ENCODE measurements at regions not wholly inside any gene's neighbourhood (a gene's known extent, or its start where the extent isn't known, plus 50 kb on each side); places are given as distances from the start of the nearest gene placed in this dataset.
A peak's percentile ranks its signal among the peaks of the same experiment; 100 is the strongest.

- TF ChIP-seq CTCF (IDR thresholded peaks at IDR 0.05) = no peak
- TF ChIP-seq POLR2A (IDR thresholded peaks at IDR 0.05) = no peak
- no peak overlapping the region for H3K27ac ChIP-seq
- peak in 1 of 3 donors; percentile 20 for DNase-seq
- no peak overlapping the region for H3K4me3 ChIP-seq
- H3K36me3 ChIP-seq = no peaks in the 10 kb centered on the region
- no peaks in the 10 kb centered on the region for H3K27me3 ChIP-seq
- no peaks in the 10 kb centered on the region for H3K9me3 ChIP-seq
- no peaks in the 10 kb centered on the region for H3K4me1 ChIP-seq
- intact Hi-C loops (cut with DNase I) = no loop called here
- WGBS (ENCODE audit: insufficient coverage, low coverage, low lambda C conversion rate, missing lambda C conversion rate) = 100% methylated on average over 2 of the region's 10 CpGs
- ATAC-seq = no peak
These were observed 123.8 kb upstream of the RTL1 start for GRCh38 chr14:101027291-101027690.

- 92% methylated on average over 2 of the region's 5 CpGs for WGBS (ENCODE audit: insufficient coverage, low coverage, low lambda C conversion rate, missing lambda C conversion rate)
- ATAC-seq (no peak), DNase-seq (peak in 2 of 3 donors; percentile 2 to 17)
- H3K36me3 ChIP-seq = no peaks in the 10 kb centered on the region
- H3K9me3 ChIP-seq = no peaks in the 10 kb centered on the region
- no peak overlapping the region for H3K4me3 ChIP-seq
- TF ChIP-seq CTCF (IDR thresholded peaks at IDR 0.05) = no peak
- no peak overlapping the region for H3K27ac ChIP-seq
- intact Hi-C loops (cut with DNase I) = no loop called here
- H3K27me3 ChIP-seq = no peaks in the 10 kb centered on the region
- H3K4me1 ChIP-seq = no peaks in the 10 kb centered on the region
These were observed 124.4 kb upstream of the RTL1 start for GRCh38 chr14:101027966-101028365.

DNA sequence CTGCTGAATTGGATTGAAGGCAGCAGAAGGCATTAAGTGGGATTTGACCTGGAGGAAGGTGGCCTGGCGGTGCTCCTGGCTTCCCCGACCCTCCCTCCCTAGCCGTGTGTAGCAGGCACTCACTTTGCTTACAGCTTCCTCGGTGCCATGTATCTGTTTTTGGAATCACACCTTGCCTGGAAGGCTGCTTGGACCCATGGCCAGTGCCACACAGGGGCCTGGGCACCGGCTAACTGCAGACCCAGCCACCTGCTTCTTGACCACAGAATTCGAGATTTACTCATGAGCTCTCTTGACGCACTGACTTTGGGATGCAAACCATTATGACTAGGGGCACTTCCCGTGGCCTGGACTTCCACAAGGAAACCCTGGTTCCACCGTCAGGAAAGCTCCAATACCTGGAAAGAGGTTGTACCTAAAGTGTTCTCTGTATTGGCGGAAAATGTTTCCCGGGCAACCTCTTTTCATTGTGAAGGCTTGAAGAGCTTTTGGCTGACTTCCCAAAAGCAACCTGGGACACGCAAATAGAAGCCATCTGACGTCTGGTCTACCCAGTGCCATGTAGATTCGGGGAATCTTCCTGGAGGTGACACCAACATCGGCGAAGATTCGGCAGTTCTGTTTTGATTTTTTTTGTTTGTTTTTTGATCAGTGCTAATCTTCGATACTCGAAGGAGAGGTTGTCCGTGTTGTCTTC lies 125.6 kb upstream of the RTL1 start:
- no peaks in the 10 kb centered on the region for H3K9me3 ChIP-seq
- H3K27ac ChIP-seq = no peak overlapping the region
- TF ChIP-seq CTCF (IDR thresholded peaks at IDR 0.05) = no peak
- TF ChIP-seq POLR2A (IDR thresholded peaks at IDR 0.05) = no peak
- DNase-seq (peak in 2 of 3 donors; percentile 3 to 15), ATAC-seq (no peak)
- H3K4me1 ChIP-seq = no peaks in the 10 kb centered on the region
- H3K27me3 ChIP-seq = no peaks in the 10 kb centered on the region
- WGBS (ENCODE audit: insufficient coverage, low coverage, low lambda C conversion rate, missing lambda C conversion rate) = 66% methylated on average over 15 of the region's 20 CpGs
- intact Hi-C loops (cut with DNase I) = no loop called here
- H3K36me3 ChIP-seq = no peaks in the 10 kb centered on the region
- H3K4me3 ChIP-seq = no peak overlapping the region

- Histone ChIP-seq H3K27ac (no peak overlapping the region), H3K4me1 (no peaks in the 10 kb centered on the region), H3K4me3 (no peak overlapping the region), H3K27me3 (no peaks in the 10 kb centered on the region), H3K9me3 (no peaks in the 10 kb centered on the region), H3K36me3 (no peaks in the 10 kb centered on the region)
- DNase-seq = peak in 2 of 3 donors; percentile 10 to 37
- 77% methylated on average over 13 of the region's 25 CpGs for WGBS (ENCODE audit: insufficient coverage, low coverage, low lambda C conversion rate, missing lambda C conversion rate)
- no peak for ATAC-seq
- TF ChIP-seq POLR2A (IDR thresholded peaks at IDR 0.05) (no peak), CTCF (IDR thresholded peaks at IDR 0.05) (no peak)
- intact Hi-C loops (cut with DNase I) = no loop called here
These were observed 126.3 kb upstream of the RTL1 start for GRCh38 chr14:101029668-101030290.

All from right lobe of liver (tissue), 6 donors.